NT2/D1 (cell line): ENCODE measurements at regions not wholly inside any gene's neighbourhood (a gene's known extent, or its start where the extent isn't known, plus 50 kb on each side); places are given as distances from the start of the nearest gene placed in this dataset.

Experiments
- SUZ12 ChIP-seq: IDR thresholded peaks from 2 replicates; pipeline ENCODE4 v1.6.1; 2011; ENCODE audit not compliant: insufficient read length, insufficient read depth; ENCODE audit errors: extremely low read depth
- YY1 ChIP-seq: IDR thresholded peaks from 2 replicates; pipeline ENCODE4 v1.6.1; 2011; ENCODE audit not compliant: insufficient read length, insufficient read depth

DNA sequence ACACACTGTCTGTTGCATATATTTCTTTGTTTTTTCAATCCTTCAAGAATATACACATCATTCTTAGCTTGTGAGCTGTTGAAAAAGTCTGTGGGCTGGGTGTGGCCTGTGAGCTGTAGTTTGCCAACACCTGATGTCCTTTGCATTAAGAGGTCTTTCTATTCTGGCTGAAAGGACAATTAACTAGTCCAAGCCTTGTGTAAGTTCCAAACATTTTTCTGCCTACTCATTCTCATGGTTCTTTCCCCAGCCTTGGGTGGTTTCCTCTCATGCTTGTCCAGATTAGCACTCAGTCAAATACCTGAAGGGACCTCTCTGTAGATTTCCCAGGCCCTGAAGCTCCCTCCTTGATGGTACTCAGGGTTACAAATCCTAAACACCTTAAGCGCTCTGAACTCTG is 57.8 kb upstream of the NABP1 start:
- TF ChIP-seq YY1 (no peak), SUZ12 (no peak)
